GM12891 (cell line): ENCODE measurements at regions not wholly inside any gene's neighbourhood (a gene's known extent, or its start where the extent isn't known, plus 50 kb on each side); places are given as distances from the start of the nearest gene placed in this dataset.

Experiments
- POLR2A ChIP-seq: IDR thresholded peaks from 2 replicates; pipeline ENCODE4 v1.6.1; 2011; ENCODE audit warnings: low read depth, low read length, control low read depth
- POLR2AphosphoS5 ChIP-seq: IDR thresholded peaks from 2 replicates; pipeline ENCODE4 v1.6.1; 2011; ENCODE audit warnings: low read depth, low read length, control low read depth
- TAF1 ChIP-seq: IDR thresholded peaks from 2 replicates; pipeline ENCODE4 v1.6.1; 2011; ENCODE audit warnings: low read depth, low read length, control low read depth

GRCh38 chr10:52424341-52424740, 110.3 kb downstream of the DKK1 start:
- TF ChIP-seq POLR2A (no peak), POLR2AphosphoS5 (no peak), TAF1 (no peak)
